Non-pigmented ciliary epithelial cell (primary cell): ENCODE measurements at regions not wholly inside any gene's neighbourhood (a gene's known extent, or its start where the extent isn't known, plus 50 kb on each side); places are given as distances from the start of the nearest gene placed in this dataset.
A peak's percentile ranks its signal among the peaks of the same experiment; 100 is the strongest.

ENCODE experiments used
- DNase-seq: peaks from one replicate; pipeline ENCODE4 v3.0.0-alpha.2; 2010; ENCODE audit warnings: low read depth

- no peak for DNase-seq
Observed at GRCh38 chr13:83332751-83333150, 549.5 kb downstream of the SLITRK1 start.

- DNase-seq: no peak
Observed at GRCh38 chr13:83327091-83327490, 555.2 kb downstream of the SLITRK1 start.

- peak; percentile 63 for DNase-seq
Observed at GRCh38 chr13:83325125-83325853, 557.0 kb downstream of the SLITRK1 start.

- no peak for DNase-seq
Observed at GRCh38 chr13:83311886-83312577, 570.2 kb downstream of the SLITRK1 start.

GRCh38 chr13:83298617-83299016, 583.7 kb downstream of the SLITRK1 start:
- no peak for DNase-seq

GRCh38 chr13:83297586-83298290, 584.5 kb downstream of the SLITRK1 start:
- no peak for DNase-seq

GRCh38 chr13:83295686-83296085, 586.6 kb downstream of the SLITRK1 start:
- no peak for DNase-seq

GRCh38 chr13:83286737-83287136, 595.5 kb downstream of the SLITRK1 start:
- no peak for DNase-seq

- no peak for DNase-seq
Observed at GRCh38 chr13:83281654-83282053, 600.6 kb downstream of the SLITRK1 start.

- DNase-seq: no peak
Observed at GRCh38 chr13:83274679-83275078, 607.6 kb downstream of the SLITRK1 start.

GRCh38 chr13:83272652-83273240, 609.5 kb downstream of the SLITRK1 start:
- no peak for DNase-seq

- DNase-seq: no peak
Observed at GRCh38 chr13:83272076-83272475, 610.2 kb downstream of the SLITRK1 start.

GRCh38 chr13:83265279-83265678, 617.0 kb downstream of the SLITRK1 start:
- no peak for DNase-seq

GRCh38 chr13:83248751-83249150, 633.5 kb downstream of the SLITRK1 start:
- DNase-seq: no peak

GRCh38 chr13:83232626-83233025, 649.6 kb downstream of the SLITRK1 start:
- DNase-seq: no peak

- DNase-seq: no peak
Observed at GRCh38 chr13:83229574-83230305, 652.5 kb downstream of the SLITRK1 start.

- DNase-seq: no peak
Observed at GRCh38 chr13:83223546-83223945, 658.7 kb downstream of the SLITRK1 start.

GRCh38 chr13:83221813-83222241, 660.4 kb downstream of the SLITRK1 start:
- DNase-seq: peak; percentile 67

- DNase-seq: no peak
Observed at GRCh38 chr13:83221256-83221655, 661.0 kb downstream of the SLITRK1 start.

- DNase-seq: no peak
Observed at GRCh38 chr13:83220241-83220640, 662.0 kb downstream of the SLITRK1 start.

GRCh38 chr13:83219832-83220231, 662.4 kb downstream of the SLITRK1 start:
- DNase-seq: no peak
